Gastrocnemius medialis (tissue), 4 donors: ENCODE measurements at regions not wholly inside any gene's neighbourhood (a gene's known extent, or its start where the extent isn't known, plus 50 kb on each side); places are given as distances from the start of the nearest gene placed in this dataset.
"Not testable (repeated sequence)": the region's sequence is repeated elsewhere in the genome, so short reads cannot be mapped to it uniquely, and the experiment has no call there.

Source experiments
- ATAC-seq, 2 donors: fragments of 150-250 bp; one replicate each; pipeline ENCODE4 v1.9.1; 2016
- DNase-seq, 2 donors: peaks; one replicate each; pipeline ENCODE4 v3.0.0-alpha.2; 2019
- H3K27ac ChIP-seq, 4 donors: fragments of 200-600 bp; sonication (generic); 1 replicate in 1 of 4; 2 replicates in 3 of 4; pipeline ENCODE4 v1.5.1; 2016 to 2018; ENCODE audit warnings: mild to moderate bottlenecking in 2 of 4, moderate library complexity in 1 of 4
- H3K27me3 ChIP-seq, 3 donors: fragments of 200-600 bp; sonication (generic) in 2 of 3; 1 replicate in 1 of 3; 2 replicates in 2 of 3; pipeline versions ENCODE4 v1.5.1 to v1.6.0; 2016 to 2019; ENCODE audit warnings: mild to moderate bottlenecking in 1 of 3, moderate library complexity in 1 of 3
- H3K36me3 ChIP-seq, 2 donors: fragments of 200-600 bp; sonication (generic) in 1 of 2; one replicate each; pipeline ENCODE4 v1.5.1; 2017 to 2018
- H3K4me1 ChIP-seq, 2 donors: fragments of 200-600 bp; sonication (generic) in 1 of 2; one replicate each; pipeline ENCODE4 v1.5.1; 2016 to 2017; ENCODE audit warnings: mild to moderate bottlenecking in 2 of 2
- H3K4me3 ChIP-seq, 4 donors: fragments of 200-600 bp; sonication (generic) in 3 of 4; 1 replicate in 1 of 4; 2 replicates in 3 of 4; pipeline ENCODE4 v1.5.1; 2016 to 2019; ENCODE audit warnings: mild to moderate bottlenecking in 2 of 4
- H3K9me3 ChIP-seq, 3 donors: fragments of 200-600 bp; sonication (generic) in 2 of 3; 1 replicate in 1 of 3; 2 replicates in 2 of 3; pipeline ENCODE4 v1.5.1; 2016 to 2019
- POLR2A ChIP-seq, 2 donors: fragments of 450-650 bp; IDR thresholded peaks; one replicate each; pipeline ENCODE4 v1.6.1; 2017; ENCODE audit warnings: antibody characterized with exemption in 2 of 2, mild to moderate bottlenecking in 2 of 2, moderate library complexity in 2 of 2
- in situ Hi-C, 4 donors: fragments of 200-750 bp; cut with MboI; loops; one replicate each; pipeline versions ENCODE4 v1.15.0 to v1.8.0; 2017; ENCODE audit warnings: low sequenced_read_pairs in 4 of 4
- intact Hi-C: fragments of 100-400 bp; cut with DNase I; formaldehyde crosslinking; loops from one replicate; pipeline ENCODE4 v1.15.1; 2023; ENCODE audit warnings: low total_unique reads
- TF ChIP-seq, protein P1 (sequence below), 5 experiments: fragments of 450-650 bp in 3 of 5; fragments of 200-600 bp in 2 of 5; sonication (generic) in 2 of 5; IDR thresholded peaks in 4 of 5; conservative IDR thresholded peaks in 1 of 5; 1 replicate in 4 of 5; 2 replicates in 1 of 5; pipeline ENCODE4 v1.5.1; 2016 to 2019; ENCODE audit warnings: antibody characterized with exemption in 5 of 5, mild to moderate bottlenecking in 3 of 5, moderate library complexity in 3 of 5

DNA sequence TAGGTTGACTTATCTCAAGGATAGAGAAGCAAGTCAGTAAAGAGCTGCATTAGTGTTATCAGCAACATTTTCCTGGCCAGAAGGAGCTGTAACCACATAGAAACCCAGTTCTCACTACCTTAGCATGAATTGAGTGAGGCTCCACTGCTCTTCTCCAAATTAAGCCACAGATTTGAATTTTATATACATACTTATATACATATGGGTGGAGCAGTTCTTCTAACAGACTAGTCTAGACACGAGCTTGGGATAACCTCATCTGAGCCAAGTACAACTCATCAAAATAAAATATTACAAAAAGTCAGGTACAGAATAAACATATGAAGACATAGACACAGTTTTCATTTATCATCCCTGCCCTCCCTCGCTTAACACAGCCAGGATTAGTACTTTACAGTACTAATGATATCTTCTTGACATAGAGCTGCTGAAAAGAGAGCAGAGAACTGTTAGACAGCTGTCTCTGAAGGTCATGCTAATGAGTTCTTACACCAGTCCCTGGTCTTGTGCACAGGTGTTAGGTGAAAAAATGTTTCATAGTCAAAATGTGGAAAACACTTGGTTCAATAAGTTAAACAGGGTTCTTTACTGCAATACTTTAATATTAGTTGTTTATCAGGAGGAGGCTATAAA lies 147.4 kb upstream of the HTR1E start:
- H3K27me3 ChIP-seq, result no peaks in the 10 kb centered on the region
- H3K4me3 ChIP-seq, result no peak overlapping the region
- DNase-seq, result no peak
- peaks cover 0 to 4% (median 0%) of the 10 kb centered on the region in 3 donors for H3K9me3 ChIP-seq
- intact Hi-C loops, result no loop called here
- H3K4me1 ChIP-seq, result no peaks in the 10 kb centered on the region
- in situ Hi-C loops, result no loop called here
- H3K27ac ChIP-seq, result no peak overlapping the region
- no peak for ATAC-seq
- no peaks in the 10 kb centered on the region for H3K36me3 ChIP-seq
- TF ChIP-seq POLR2A (IDR thresholded peaks at IDR 0.05), result no peak
- TF ChIP-seq, protein P1, sequence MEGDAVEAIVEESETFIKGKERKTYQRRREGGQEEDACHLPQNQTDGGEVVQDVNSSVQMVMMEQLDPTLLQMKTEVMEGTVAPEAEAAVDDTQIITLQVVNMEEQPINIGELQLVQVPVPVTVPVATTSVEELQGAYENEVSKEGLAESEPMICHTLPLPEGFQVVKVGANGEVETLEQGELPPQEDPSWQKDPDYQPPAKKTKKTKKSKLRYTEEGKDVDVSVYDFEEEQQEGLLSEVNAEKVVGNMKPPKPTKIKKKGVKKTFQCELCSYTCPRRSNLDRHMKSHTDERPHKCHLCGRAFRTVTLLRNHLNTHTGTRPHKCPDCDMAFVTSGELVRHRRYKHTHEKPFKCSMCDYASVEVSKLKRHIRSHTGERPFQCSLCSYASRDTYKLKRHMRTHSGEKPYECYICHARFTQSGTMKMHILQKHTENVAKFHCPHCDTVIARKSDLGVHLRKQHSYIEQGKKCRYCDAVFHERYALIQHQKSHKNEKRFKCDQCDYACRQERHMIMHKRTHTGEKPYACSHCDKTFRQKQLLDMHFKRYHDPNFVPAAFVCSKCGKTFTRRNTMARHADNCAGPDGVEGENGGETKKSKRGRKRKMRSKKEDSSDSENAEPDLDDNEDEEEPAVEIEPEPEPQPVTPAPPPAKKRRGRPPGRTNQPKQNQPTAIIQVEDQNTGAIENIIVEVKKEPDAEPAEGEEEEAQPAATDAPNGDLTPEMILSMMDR (IDR thresholded peaks at IDR 0.05 in 4 of 5, conservative IDR thresholded peaks at IDR 0.05 in 1 of 5), result no peak

DNA sequence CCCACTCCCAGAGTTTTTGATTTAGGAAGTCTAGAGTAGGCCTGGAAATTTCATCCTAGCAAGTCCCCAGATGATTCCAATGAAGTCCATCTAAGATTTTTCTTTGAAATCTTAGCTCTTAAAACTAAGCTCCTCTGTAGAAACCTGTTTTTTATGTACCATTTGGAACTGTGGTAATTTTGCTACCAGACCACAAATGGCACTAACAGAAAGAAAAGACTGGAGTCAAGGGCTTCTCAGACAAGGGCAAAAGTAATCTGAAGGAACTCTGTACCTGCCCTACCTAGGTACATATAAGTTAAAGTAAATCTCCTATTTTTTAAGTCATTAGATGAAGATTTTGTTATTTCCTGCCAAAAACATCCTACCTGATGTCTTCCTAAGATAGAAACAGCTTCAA lies 155.0 kb upstream of the HTR1E start:
- no peak overlapping the region for H3K4me3 ChIP-seq
- DNase-seq (no peak), ATAC-seq (no peak)
- H3K36me3 ChIP-seq, result no peaks in the 10 kb centered on the region
- intact Hi-C loops (no loop called here), in situ Hi-C loops (no loop called here)
- no peak overlapping the region for H3K27ac ChIP-seq
- no peaks in the 10 kb centered on the region for H3K9me3 ChIP-seq
- no peaks in the 10 kb centered on the region for H3K27me3 ChIP-seq
- H3K4me1 ChIP-seq, result no peaks in the 10 kb centered on the region
- TF ChIP-seq, protein P1 (IDR thresholded peaks at IDR 0.05 in 4 of 5, conservative IDR thresholded peaks at IDR 0.05 in 1 of 5), result no peak
- no peak for TF ChIP-seq POLR2A (IDR thresholded peaks at IDR 0.05)

DNA sequence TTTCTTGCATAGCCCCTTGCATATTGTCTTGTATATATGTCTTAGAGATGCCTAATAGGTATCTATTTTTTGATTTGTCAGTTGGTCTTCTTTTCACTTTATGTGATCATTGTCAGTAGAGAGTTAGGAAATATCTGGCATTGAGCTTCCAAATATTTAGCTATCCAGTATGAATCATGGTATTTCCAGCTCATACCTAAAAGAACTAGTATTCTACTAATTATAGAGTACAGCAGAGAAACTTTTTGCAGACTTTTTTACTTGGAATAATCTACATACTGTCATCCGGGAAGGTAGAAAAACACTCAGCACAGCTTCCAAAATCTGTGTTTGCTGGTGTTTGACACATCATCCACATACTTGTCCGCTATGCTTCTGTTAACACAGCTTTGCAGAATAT lies 156.4 kb upstream of the HTR1E start:
- no peak overlapping the region for H3K4me3 ChIP-seq
- H3K27ac ChIP-seq, result no peak overlapping the region
- no peaks in the 10 kb centered on the region for H3K27me3 ChIP-seq
- intact Hi-C loops (no loop called here), in situ Hi-C loops (no loop called here)
- H3K9me3 ChIP-seq, result no peaks in the 10 kb centered on the region
- TF ChIP-seq, protein P1 (IDR thresholded peaks at IDR 0.05 in 4 of 5, conservative IDR thresholded peaks at IDR 0.05 in 1 of 5), result no peak
- TF ChIP-seq POLR2A (IDR thresholded peaks at IDR 0.05), result no peak
- no peak for DNase-seq
- no peak for ATAC-seq
- no peaks in the 10 kb centered on the region for H3K36me3 ChIP-seq
- no peaks in the 10 kb centered on the region for H3K4me1 ChIP-seq

DNA sequence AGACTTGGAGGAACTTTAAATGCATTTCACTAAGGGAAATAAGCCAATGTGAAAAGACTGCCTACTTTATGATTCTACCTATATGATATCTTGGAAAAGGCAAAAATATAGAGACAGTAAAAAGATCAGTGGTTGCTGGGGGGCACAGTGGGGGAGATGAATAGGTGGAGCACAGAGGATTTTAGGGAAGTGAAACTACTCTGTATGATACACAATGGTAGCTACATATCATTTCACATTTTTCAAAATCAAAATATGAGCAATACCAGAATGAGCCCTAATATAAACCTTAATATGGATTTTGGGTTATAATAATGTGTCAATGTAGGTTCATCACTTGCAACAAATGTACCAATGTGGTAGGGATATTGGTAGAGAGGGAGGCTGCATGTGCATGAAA lies 161.4 kb upstream of the HTR1E start:
- TF ChIP-seq, protein P1 (IDR thresholded peaks at IDR 0.05 in 4 of 5, conservative IDR thresholded peaks at IDR 0.05 in 1 of 5), result no peak
- no peak for TF ChIP-seq POLR2A (IDR thresholded peaks at IDR 0.05)
- DNase-seq (no peak), ATAC-seq (no peak)
- Histone ChIP-seq H3K27me3 (no peaks in the 10 kb centered on the region), H3K4me1 (no peaks in the 10 kb centered on the region), H3K27ac (no peak overlapping the region), H3K36me3 (no peaks in the 10 kb centered on the region), H3K9me3 (no peaks in the 10 kb centered on the region), H3K4me3 (no peak overlapping the region)
- intact Hi-C loops, result no loop called here
- in situ Hi-C loops, result no loop called here

DNA sequence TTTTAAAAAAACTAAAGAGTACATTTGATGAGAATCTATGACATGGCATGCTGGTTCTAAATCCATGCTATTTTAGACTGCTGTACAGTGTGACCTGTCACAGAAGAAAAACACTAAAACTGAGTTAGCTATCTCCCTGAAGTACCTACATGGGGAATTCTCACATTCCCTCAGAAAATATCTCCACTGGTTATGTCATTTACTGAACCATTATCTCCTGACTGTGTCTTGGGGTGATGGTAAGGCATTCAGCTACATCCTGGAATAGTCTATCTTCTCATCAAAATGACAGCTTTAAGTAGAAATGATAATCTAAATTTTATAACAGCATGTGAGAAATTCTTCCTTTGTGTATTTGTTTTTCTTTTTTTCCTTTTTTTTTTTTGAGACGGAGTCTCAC lies 172.1 kb upstream of the HTR1E start:
- TF ChIP-seq POLR2A (IDR thresholded peaks at IDR 0.05), result no peak
- TF ChIP-seq, protein P1 (IDR thresholded peaks at IDR 0.05 in 4 of 5, conservative IDR thresholded peaks at IDR 0.05 in 1 of 5), result no peak
- no peaks in the 10 kb centered on the region for H3K9me3 ChIP-seq
- ATAC-seq (no peak), DNase-seq (no peak)
- no peaks in the 10 kb centered on the region for H3K4me1 ChIP-seq
- H3K27me3 ChIP-seq, result no peaks in the 10 kb centered on the region
- no peaks in the 10 kb centered on the region for H3K36me3 ChIP-seq
- in situ Hi-C loops, result no loop called here
- no peak overlapping the region for H3K4me3 ChIP-seq
- intact Hi-C loops, result no loop called here
- no peak overlapping the region for H3K27ac ChIP-seq

DNA sequence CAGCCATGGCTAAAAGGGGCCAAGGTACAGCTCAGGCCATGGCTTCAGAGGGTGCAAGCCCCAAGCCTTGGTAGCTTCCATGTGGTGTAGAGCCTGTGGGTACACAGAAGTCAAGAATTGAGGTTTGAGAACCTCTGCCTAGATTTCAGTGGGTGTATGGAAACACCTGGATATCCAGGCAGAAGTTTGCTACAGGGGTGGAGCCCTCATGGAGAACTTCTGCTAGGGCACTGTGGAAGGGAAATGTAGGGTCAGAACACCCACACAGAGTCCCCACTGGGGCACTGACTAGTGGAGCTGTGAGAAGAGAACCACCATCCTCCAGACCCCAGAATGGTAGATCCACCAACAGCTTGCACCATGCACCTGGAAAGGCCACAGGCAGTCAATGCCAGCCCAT lies 177.4 kb upstream of the HTR1E start:
- ATAC-seq, result not testable (repeated sequence)

More for the DNA sequence above, 177.4 kb upstream of the HTR1E start:
- in situ Hi-C loops, H3K4me3 ChIP-seq, H3K27me3 ChIP-seq, H3K36me3 ChIP-seq, DNase-seq, H3K27ac ChIP-seq, intact Hi-C loops, H3K4me1 ChIP-seq, H3K9me3 ChIP-seq: not testable (repeated sequence)
